B cell (primary cell): ENCODE measurements at regions not wholly inside any gene's neighbourhood (a gene's known extent, or its start where the extent isn't known, plus 50 kb on each side); places are given as distances from the start of the nearest gene placed in this dataset.

Experiments
- ATAC-seq: fragments of 200-7000 bp; cut with Tn5 transposase; one replicate; pipeline ENCODE4 v1.10.0; 2021; ENCODE audit warnings: low read depth, mild to moderate bottlenecking, moderate number of reproducible peaks, moderate library complexity
- CTCF ChIA-PET: fragments of 350-600 bp; sonication (Branson Sonifier 250); formaldehyde crosslinking; loops from one replicate; lab custom pipeline; 2021; ENCODE audit warnings: antibody characterized with exemption, inconsistent platforms; lab: Charles Lee
- POLR2A ChIA-PET: fragments of 350-600 bp; sonication (Branson Sonifier 250); formaldehyde crosslinking; loops from one replicate; lab custom pipeline; 2021; ENCODE audit warnings: antibody characterized with exemption; lab: Charles Lee
- DNase-seq: peaks from one replicate; pipeline ENCODE4 v3.0.0; 2013
- H2AFZ ChIP-seq: 2 replicates; pipeline ENCODE4 v1.6.1; 2012; ENCODE audit warnings: mild to moderate bottlenecking, low read depth, low read length; ENCODE audit not compliant: insufficient read depth, poor library complexity, severe bottlenecking
- H3K27ac ChIP-seq, 2 donors: 1 replicate in 1 of 2; 2 replicates in 1 of 2; pipeline ENCODE4 v1.5.1; 2012 to 2013; ENCODE audit warnings: low read length in 2 of 2, mild to moderate bottlenecking in 2 of 2, moderate library complexity in 1 of 2
- H3K27me3 ChIP-seq, 4 experiments: fragments of 200-600 bp in 1 of 4; sonication (generic) in 1 of 4; replicated peaks in 1 of 4; 1 replicate in 2 of 4; 2 replicates in 2 of 4; pipeline versions ENCODE4 v1.6.1 to v1.7.0; 2013 to 2016; ENCODE audit warnings: low read length in 3 of 4, mild to moderate bottlenecking in 2 of 4, mixed read lengths in 1 of 4, moderate library complexity in 1 of 4; ENCODE audit not compliant: insufficient read depth in 4 of 4, control insufficient read depth in 3 of 4; ENCODE audit errors: control extremely low read depth in 1 of 4
- H3K36me3 ChIP-seq, 2 experiments: replicated peaks in 1 of 2; 1 replicate in 1 of 2; 2 replicates in 1 of 2; pipeline versions ENCODE4 v1.6.1 to v1.7.1; 2013; ENCODE audit warnings: low read length in 1 of 2; ENCODE audit not compliant: insufficient read depth in 2 of 2, control insufficient read depth in 1 of 2; ENCODE audit errors: control extremely low read depth in 1 of 2, extremely low read depth in 1 of 2
- H3K4me1 ChIP-seq, 2 donors: fragments of 200-600 bp in 1 of 2; sonication (generic) in 1 of 2; 1 replicate in 1 of 2; 2 replicates in 1 of 2; pipeline versions ENCODE4 v1.5.1 to v1.6.1; 2013 to 2017; ENCODE audit warnings: low read length in 2 of 2; ENCODE audit not compliant: control insufficient read depth in 2 of 2, insufficient read depth in 2 of 2
- H3K4me2 ChIP-seq: replicated peaks from 2 replicates; pipeline ENCODE3; 2012; ENCODE audit warnings: mild to moderate bottlenecking, low read depth, low read length; ENCODE audit not compliant: poor library complexity, severe bottlenecking
- H3K4me3 ChIP-seq, 5 experiments: fragments of 200-600 bp in 1 of 5; sonication (generic) in 1 of 5; 1 replicate in 3 of 5; 2 replicates in 2 of 5; pipeline versions ENCODE4 v1.5.1 to v1.7.0; 2011 to 2016; ENCODE audit warnings: low read length in 4 of 5, mild to moderate bottlenecking in 4 of 5, low read depth in 2 of 5, control low read depth in 1 of 5, moderate library complexity in 1 of 5; ENCODE audit not compliant: insufficient read depth in 1 of 5; ENCODE audit errors: control extremely low read depth in 1 of 5, extremely low read depth in 1 of 5
- H3K79me2 ChIP-seq: fragments of 200-600 bp; sonication (generic); one replicate; pipeline ENCODE4 v1.6.0; 2016; ENCODE audit warnings: low read length; ENCODE audit not compliant: control insufficient read depth, insufficient read depth
- H3K9ac ChIP-seq: fragments of 200-600 bp; sonication (generic); 2 replicates; pipeline ENCODE4 v1.6.1; 2017; ENCODE audit warnings: mild to moderate bottlenecking, low read length, moderate library complexity
- H3K9me3 ChIP-seq, 3 donors: one replicate each; pipeline versions ENCODE4 v1.6.1 to v1.7.1; 2013; ENCODE audit warnings: low read length in 2 of 3; ENCODE audit not compliant: control insufficient read depth in 2 of 3, insufficient read depth in 1 of 3; ENCODE audit errors: control extremely low read depth in 1 of 3
- H4K20me1 ChIP-seq: 2 replicates; pipeline ENCODE4 v1.6.0; 2012; ENCODE audit warnings: mild to moderate bottlenecking, low read length; ENCODE audit not compliant: insufficient read depth, control insufficient read depth, poor library complexity, severe bottlenecking
- H3K27ac Mint-ChIP-seq: one replicate; pipeline ENCODE4 v1.8.0; 2021; ENCODE audit warnings: mixed read lengths
- H3K27me3 Mint-ChIP-seq: one replicate; pipeline ENCODE4 v1.8.0; 2021; ENCODE audit warnings: mixed read lengths
- H3K4me1 Mint-ChIP-seq: one replicate; pipeline ENCODE4 v1.8.0; 2021; ENCODE audit warnings: mixed read lengths
- H3K4me3 Mint-ChIP-seq: one replicate; pipeline ENCODE4 v1.8.0; 2021; ENCODE audit warnings: mixed read lengths
- H3K9me3 Mint-ChIP-seq: one replicate; pipeline ENCODE4 v1.8.0; 2022; ENCODE audit warnings: mixed read lengths; ENCODE audit not compliant: insufficient read depth
- CTCF ChIP-seq: fragments of 200-600 bp; IDR thresholded peaks from one replicate; pipeline ENCODE4 v1.8.0; 2022; ENCODE audit warnings: antibody characterized with exemption, mild to moderate bottlenecking
- EZH2 ChIP-seq: IDR thresholded peaks from 2 replicates; pipeline ENCODE4 v1.6.1; 2012; ENCODE audit warnings: borderline replicate concordance, low read depth, mild to moderate bottlenecking, moderate library complexity, low read length; ENCODE audit not compliant: insufficient read depth, poor library complexity, severe bottlenecking
- WGBS: methylation state at CpG from one replicate; pipeline ENCODE4 v1.1.5; 2013; ENCODE audit warnings: missing lambda C conversion rate; ENCODE audit not compliant: insufficient coverage; 5-methylcytosine and 5-hydroxymethylcytosine counted together
- intact Hi-C: fragments of 100-400 bp; cut with micrococcal nuclease; formaldehyde crosslinking; loops from one replicate; pipeline ENCODE4 v1.10.0; 2022

GRCh38 chr5:144549580-144549979 is 378.9 kb downstream of the KCTD16 start:
- Histone ChIP-seq H3K4me1 (no peaks in the 10 kb centered on the region), H3K79me2 (no peaks in the 10 kb centered on the region), H2AFZ (no peak overlapping the region), H4K20me1 (no peaks in the 10 kb centered on the region), H3K9ac (no peak overlapping the region), H3K27me3 (no peaks in the 10 kb centered on the region), H3K27ac (no peak overlapping the region), H3K4me3 (no peak overlapping the region), H3K9me3 (no peaks in the 10 kb centered on the region), H3K36me3 (no peaks in the 10 kb centered on the region), H3K4me2 (no peak overlapping the region)
- Mint-ChIP-seq H3K4me3 (no peak overlapping the region), H3K4me1 (no peaks in the 10 kb centered on the region), H3K27me3 (no peaks in the 10 kb centered on the region), H3K9me3 (no peaks in the 10 kb centered on the region), H3K27ac (no peak overlapping the region)
- WGBS = no CpG with 5 or more reads among the region's 3 CpGs
- POLR2A ChIA-PET = no interaction called here
- TF ChIP-seq CTCF = no peak
- TF ChIP-seq EZH2 = no peak
- CTCF ChIA-PET = no interaction called here
- ATAC-seq (no peak), DNase-seq (no peak)
- intact Hi-C loops = no loop called here

- Histone ChIP-seq H3K27me3 (no peaks in the 10 kb centered on the region), H2AFZ (no peak overlapping the region), H3K4me2 (no peak overlapping the region), H3K9ac (no peak overlapping the region), H3K79me2 (no peaks in the 10 kb centered on the region), H4K20me1 (no peaks in the 10 kb centered on the region), H3K36me3 (no peaks in the 10 kb centered on the region), H3K9me3 (no peaks in the 10 kb centered on the region), H3K27ac (no peak overlapping the region), H3K4me1 (no peaks in the 10 kb centered on the region), H3K4me3 (no peak overlapping the region)
- POLR2A ChIA-PET = no interaction called here
- intact Hi-C loops = no loop called here
- Mint-ChIP-seq H3K4me1 (no peaks in the 10 kb centered on the region), H3K4me3 (no peak overlapping the region), H3K27me3 (no peaks in the 10 kb centered on the region), H3K27ac (no peak overlapping the region), H3K9me3 (no peaks in the 10 kb centered on the region)
- TF ChIP-seq EZH2 (no peak), CTCF (no peak)
- CTCF ChIA-PET = no interaction called here
- ATAC-seq (no peak), DNase-seq (no peak)
- WGBS = 80% methylated on average over 2 of the region's 2 CpGs
These were observed 378.3 kb downstream of the KCTD16 start for GRCh38 chr5:144548936-144549335.
